ENCODE measurements at regions not wholly inside any gene's neighbourhood (a gene's known extent, or its start where the extent isn't known, plus 50 kb on each side); places are given as distances from the start of the nearest gene placed in this dataset.

DNA sequence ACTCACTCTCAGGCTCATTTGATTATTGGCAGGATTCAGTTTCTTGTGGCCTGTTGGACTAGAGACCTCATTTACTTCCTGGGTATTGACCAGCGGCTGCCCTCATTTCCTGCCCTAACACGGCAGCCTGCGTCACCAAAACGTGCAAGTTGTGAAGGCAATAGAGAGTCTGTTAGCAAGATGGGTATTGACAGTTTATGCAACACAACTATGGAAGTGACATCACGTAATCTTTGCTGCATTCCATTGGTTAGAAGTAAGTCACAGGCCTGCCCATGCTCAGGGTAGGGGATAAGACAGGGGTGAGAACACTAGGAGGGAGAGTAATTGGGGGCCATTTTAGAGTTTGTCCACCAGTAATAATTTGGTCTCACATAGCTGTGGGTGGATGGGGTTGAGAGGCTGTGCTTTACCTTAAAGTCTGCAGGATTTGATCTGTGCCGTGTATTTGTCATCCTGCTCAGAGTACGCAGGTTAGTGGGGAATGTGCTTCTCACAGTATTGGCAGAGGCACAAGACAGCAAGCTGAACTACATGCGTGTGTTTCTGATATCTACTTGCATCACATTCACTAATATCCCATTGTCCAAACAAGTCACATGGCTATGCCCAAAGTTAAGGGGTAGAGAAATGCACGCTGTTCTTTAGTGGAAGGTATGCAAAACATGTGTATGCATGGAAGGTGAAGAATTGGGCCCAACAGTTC lies 83.3 kb downstream of the EDEM1 start:
- intact Hi-C loops (cut with micrococcal nuclease; ENCODE audit: unreplicated experiment) = no loop called here
- H2AFZ ChIP-seq (ENCODE audit: low read length) = no peak overlapping the region
- CTCF ChIA-PET (ENCODE audit: low intra/inter-chr PET ratio, low total read pairs) = no interaction called here
- ATAC-seq = no peak
- H3K9ac ChIP-seq (ENCODE audit: insufficient read depth, low read depth, low read length) = no peak overlapping the region
- TF ChIP-seq JDP2 (CRISPR knock-in tag; IDR thresholded peaks at IDR 0.05; ENCODE audit: borderline replicate concordance) (no peak), CREB1 (IDR thresholded peaks at IDR 0.05) (0 out of 2 replicates have a peak, but pooled peaks have one; percentile 11), CREB1 (CRISPR knock-in tag; IDR thresholded peaks at IDR 0.05) (no peak), KLF9 (CRISPR knock-in tag; IDR thresholded peaks at IDR 0.05; ENCODE audit: low read depth) (no peak)
- TF ChIP-seq, protein P1, sequence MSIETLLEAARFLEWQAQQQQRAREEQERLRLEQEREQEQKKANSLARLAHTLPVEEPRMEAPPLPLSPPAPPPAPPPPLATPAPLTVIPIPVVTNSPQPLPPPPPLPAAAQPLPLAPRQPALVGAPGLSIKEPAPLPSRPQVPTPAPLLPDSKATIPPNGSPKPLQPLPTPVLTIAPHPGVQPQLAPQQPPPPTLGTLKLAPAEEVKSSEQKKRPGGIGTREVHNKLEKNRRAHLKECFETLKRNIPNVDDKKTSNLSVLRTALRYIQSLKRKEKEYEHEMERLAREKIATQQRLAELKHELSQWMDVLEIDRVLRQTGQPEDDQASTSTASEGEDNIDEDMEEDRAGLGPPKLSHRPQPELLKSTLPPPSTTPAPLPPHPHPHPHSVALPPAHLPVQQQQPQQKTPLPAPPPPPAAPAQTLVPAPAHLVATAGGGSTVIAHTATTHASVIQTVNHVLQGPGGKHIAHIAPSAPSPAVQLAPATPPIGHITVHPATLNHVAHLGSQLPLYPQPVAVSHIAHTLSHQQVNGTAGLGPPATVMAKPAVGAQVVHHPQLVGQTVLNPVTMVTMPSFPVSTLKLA (IDR thresholded peaks at IDR 0.05) = 0 out of 2 replicates have a peak, but pooled peaks have one; percentile 17
- in situ Hi-C loops (cut with HindIII; ENCODE audit: extremely low pct_ligation_motif_present, low pct_unique_long_range_greater_than_20kb) = no loop called here
- H3K9me3 ChIP-seq (ENCODE audit: low read length) = no peaks in the 10 kb centered on the region
- H3K79me2 ChIP-seq (ENCODE audit: insufficient read depth, low read length) = no peaks in the 10 kb centered on the region
- no TSS peak for BruUV-seq (replicated peaks)
- no peaks in the 10 kb centered on the region for H3K36me3 ChIP-seq (replicated peaks in 1 of 2; ENCODE audit: control insufficient read depth in 1 of 2, insufficient read depth in 2 of 2, low read length in 2 of 2)
- H3K4me2 ChIP-seq (ENCODE audit: low read depth, low read length) = no peak overlapping the region
- 35% methylated on average over 9 of the region's 9 CpGs for WGBS (ENCODE audit: low lambda C conversion rate)
- FAIRE-seq = no peak
- POLR2A ChIA-PET = no interaction called here
- no peaks in the 10 kb centered on the region for H4K20me1 ChIP-seq (ENCODE audit: insufficient read depth, low read length)
- H3K4me3 ChIP-seq (replicated peaks in 1 of 3; ENCODE audit: insufficient read depth in 1 of 3, low read depth in 2 of 3, low read length in 3 of 3) = no peak overlapping the region
- peaks cover 7% of the 10 kb centered on the region; the same call in 1 of the 2 replicates for H3K4me1 ChIP-seq (ENCODE audit: insufficient read depth, low read length)
- 0 out of 5 replicates have a peak, but pooled peaks cover 0 to 2% of the 10 kb centered on the region in 2 experiments for H3K27me3 ChIP-seq (ENCODE audit: control insufficient read depth in 1 of 2, insufficient read depth in 2 of 2, low read length in 2 of 2)
- no peak for DNase-seq (ENCODE audit: low spot score)
- H3K27ac ChIP-seq (ENCODE audit: extremely low read length, insufficient read depth, low read length) = no peak overlapping the region

DNA sequence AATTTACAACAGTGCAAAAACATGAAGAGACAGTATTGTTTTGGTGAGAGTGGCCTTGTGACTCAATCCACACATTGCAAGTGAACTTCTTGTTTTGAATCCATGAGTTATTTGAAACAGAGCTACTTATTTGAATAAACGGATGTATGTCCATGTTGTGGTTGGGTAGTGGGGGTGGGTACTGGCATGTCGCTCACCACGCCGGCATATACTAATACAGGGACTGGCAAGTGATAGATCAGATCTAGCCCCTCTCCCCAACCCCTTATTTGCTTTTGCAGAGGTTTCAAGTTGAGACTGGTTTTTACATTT lies 83.8 kb downstream of the EDEM1 start:
- POLR2A ChIA-PET = no interaction called here
- no peak for DNase-seq (ENCODE audit: low spot score)
- H3K27ac ChIP-seq (ENCODE audit: extremely low read length, insufficient read depth, low read length) = no peak overlapping the region

More for the DNA sequence above, 83.8 kb downstream of the EDEM1 start:
- H4K20me1 ChIP-seq (ENCODE audit: insufficient read depth, low read length) = no peaks in the 10 kb centered on the region
- no peaks in the 10 kb centered on the region for H3K36me3 ChIP-seq (replicated peaks in 1 of 2; ENCODE audit: control insufficient read depth in 1 of 2, insufficient read depth in 2 of 2, low read length in 2 of 2)
- no peaks in the 10 kb centered on the region for H3K9me3 ChIP-seq (ENCODE audit: low read length)
- 52% methylated on average over 4 of the region's 4 CpGs for WGBS (ENCODE audit: low lambda C conversion rate)
- H2AFZ ChIP-seq (ENCODE audit: low read length) = no peak overlapping the region
- H3K4me3 ChIP-seq (replicated peaks in 1 of 3; ENCODE audit: insufficient read depth in 1 of 3, low read depth in 2 of 3, low read length in 3 of 3) = no peak overlapping the region
- no peak overlapping the region for H3K9ac ChIP-seq (ENCODE audit: insufficient read depth, low read depth, low read length)
- no peak for ATAC-seq
- peaks cover 7% of the 10 kb centered on the region; the same call in 1 of the 2 replicates for H3K4me1 ChIP-seq (ENCODE audit: insufficient read depth, low read length)
- TF ChIP-seq XRCC5 (optimal IDR thresholded peaks at IDR 0.05; ENCODE audit: low read length) (no peak), ZNF136 (CRISPR knock-in tag; IDR thresholded peaks at IDR 0.05; ENCODE audit: low read depth) (no peak), NRL (CRISPR knock-in tag; IDR thresholded peaks at IDR 0.05; ENCODE audit: borderline replicate concordance) (no peak), FOXM1 (CRISPR knock-in tag; IDR thresholded peaks at IDR 0.05) (no peak), MIER2 (CRISPR knock-in tag; IDR thresholded peaks at IDR 0.05) (no peak)
- in situ Hi-C loops (cut with HindIII; ENCODE audit: extremely low pct_ligation_motif_present, low pct_unique_long_range_greater_than_20kb) = no loop called here
- H3K4me2 ChIP-seq (ENCODE audit: low read depth, low read length) = no peak overlapping the region
- FAIRE-seq = no peak
- CTCF ChIA-PET (ENCODE audit: low intra/inter-chr PET ratio, low total read pairs) = no interaction called here
- 0 out of 5 replicates have a peak, but pooled peaks cover 0 to 5% of the 10 kb centered on the region in 2 experiments for H3K27me3 ChIP-seq (ENCODE audit: control insufficient read depth in 1 of 2, insufficient read depth in 2 of 2, low read length in 2 of 2)
- BruUV-seq (replicated peaks) = no TSS peak
- intact Hi-C loops (cut with micrococcal nuclease; ENCODE audit: unreplicated experiment) = no loop called here
- H3K79me2 ChIP-seq (ENCODE audit: insufficient read depth, low read length) = no peaks in the 10 kb centered on the region
